ENCODE measurements at regions not wholly inside any gene's neighbourhood (a gene's known extent, or its start where the extent isn't known, plus 50 kb on each side); places are given as distances from the start of the nearest gene placed in this dataset.

GRCh38 chr3:150081084-150081483 is 110.4 kb upstream of the PFN2 start:
- TF ChIP-seq CTCF (IDR thresholded peaks at IDR 0.05) (no peak), POLR2A (IDR thresholded peaks at IDR 0.05) (no peak), EP300 (IDR thresholded peaks at IDR 0.05) (no peak), POLR2AphosphoS5 (IDR thresholded peaks at IDR 0.05) (no peak)

Measured in gastroesophageal sphincter (tissue), 3 donors.